ENCODE measurements at regions not wholly inside any gene's neighbourhood (a gene's known extent, or its start where the extent isn't known, plus 50 kb on each side); places are given as distances from the start of the nearest gene placed in this dataset.
A peak's percentile ranks its signal among the peaks of the same experiment; 100 is the strongest.

DNA sequence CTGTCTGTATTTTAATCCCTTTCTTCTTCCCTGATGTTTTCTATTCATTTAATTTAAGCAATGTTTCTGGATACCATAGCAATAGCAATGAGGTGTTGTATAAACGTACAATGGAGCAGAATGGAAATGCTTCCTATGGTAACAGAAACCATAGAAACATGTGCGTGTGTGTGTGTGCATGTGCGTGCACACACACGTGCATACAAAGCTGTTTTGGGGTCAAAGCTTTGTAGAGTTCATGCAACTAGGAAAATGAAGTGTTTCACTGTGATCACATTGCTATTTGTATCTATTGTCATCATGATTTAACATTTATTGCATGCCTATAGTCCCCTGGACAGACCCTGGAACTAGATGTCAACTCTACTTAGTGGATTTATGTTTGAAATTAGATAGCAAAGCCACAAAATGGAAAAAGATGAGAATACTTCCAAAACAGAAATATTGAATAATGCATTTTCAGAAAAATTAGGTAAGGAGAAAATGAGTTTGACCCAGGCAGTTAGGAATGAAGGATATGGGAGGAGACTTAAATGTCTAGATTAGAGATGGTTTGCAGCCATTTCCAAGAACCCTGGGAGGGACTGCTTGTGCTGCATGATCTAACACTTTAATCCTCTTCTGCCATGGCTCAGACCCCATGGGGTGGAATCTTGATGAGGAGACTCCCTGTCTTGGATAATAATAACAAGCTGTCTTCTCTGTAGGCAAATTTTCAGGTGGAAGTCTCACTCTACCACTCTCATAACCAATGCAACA, 124.4 kb downstream of the TRMT11 start:
- no peaks in the 10 kb centered on the region for H3K9me3 ChIP-seq (replicated peaks; ENCODE audit: control insufficient read depth, insufficient read depth, low read depth, low read length)
- no peaks in the 10 kb centered on the region for H3K9me1 ChIP-seq (ENCODE audit: control insufficient read depth, insufficient read depth, low read length)
- peak overlapping the region in 1 of 2 experiments; percentile 2; a peak in 1 of 4 replicates for H3K9ac ChIP-seq (ENCODE audit: insufficient read depth in 1 of 2, low read depth in 2 of 2, low read length in 2 of 2)
- no peaks in the 10 kb centered on the region for H4K20me1 ChIP-seq (replicated peaks; ENCODE audit: control insufficient read depth, insufficient read depth, low read length)
- H3K27me3 ChIP-seq (ENCODE audit: control insufficient read depth in 2 of 2, insufficient read depth in 2 of 2, low read length in 2 of 2), result no peaks in the 10 kb centered on the region
- CTCF ChIA-PET (ENCODE audit: low intra/inter-chr PET ratio), result no interaction called here
- peak overlapping the region; percentile 54; the same call in 1 of the 2 replicates for H3K4me2 ChIP-seq (ENCODE audit: insufficient read depth, low read length)
- intact Hi-C loops (cut with micrococcal nuclease) (loop anchor here (5.0 to 10.0 kb wide), 2 partner anchors 123 to 326 kb away; partner anchors contain the start of gene TRMT11), in situ Hi-C loops (cut with MboI) (no loop called here)
- FAIRE-seq (peak; percentile 86), DNase-seq (ENCODE audit: extremely low read depth in 1 of 4, low spot score in 3 of 4) (peak in 3 of 4 experiments; percentile 14 to 83 (median 74)), ATAC-seq (peak; percentile 73)
- no peak overlapping the region for H3K4me3 ChIP-seq
- no peaks in the 10 kb centered on the region for H3K79me2 ChIP-seq (ENCODE audit: control insufficient read depth, insufficient read depth, low read length)
- peak overlapping the region; percentile 7 for H2AFZ ChIP-seq (ENCODE audit: low read depth, low read length)
- peak overlapping the region; percentile 73 for H3K27ac ChIP-seq (ENCODE audit: extremely low read depth, low read depth, low read length)
- H3K36me3 ChIP-seq (ENCODE audit: control insufficient read depth, insufficient read depth, low read length), result no peaks in the 10 kb centered on the region
- WGBS (ENCODE audit: insufficient coverage, low coverage, missing lambda C conversion rate), result 28% methylated on average over 4 of the region's 4 CpGs
- peaks cover 0 to 45% of the 10 kb centered on the region in 2 experiments; a peak in 4 of 5 replicates for H3K4me1 ChIP-seq (replicated peaks in 1 of 2; ENCODE audit: control insufficient read depth in 2 of 2, insufficient read depth in 2 of 2, low read length in 2 of 2)
- no TSS peak for BruUV-seq (replicated peaks)
- POLR2A ChIA-PET, result no interaction called here
- TF ChIP-seq NFRKB (IDR thresholded peaks at IDR 0.05; ENCODE audit: low read depth), result 0 out of 2 replicates have a peak, but pooled peaks have one; percentile 25
- peak; percentile 18; the same call in 1 of the 2 replicates for TF ChIP-seq EP400 (IDR thresholded peaks at IDR 0.05)
- TF ChIP-seq SRSF3 (IDR thresholded peaks at IDR 0.05; ENCODE audit: insufficient read depth, low read length), result no peak
- peak; percentile 10; the same call in 1 of the 2 replicates for TF ChIP-seq TAL1 (IDR thresholded peaks at IDR 0.05)
- peak; percentile 19; the same call in 1 of the 2 replicates for TF ChIP-seq SOX6 (IDR thresholded peaks at IDR 0.05)
- TF ChIP-seq NFIC (IDR thresholded peaks at IDR 0.05), result 0 out of 2 replicates have a peak, but pooled peaks have one; percentile 6
- peak; percentile 46 for TF ChIP-seq TCF3 (CRISPR knock-in tag; IDR thresholded peaks at IDR 0.05)
- TF ChIP-seq, protein P1, sequence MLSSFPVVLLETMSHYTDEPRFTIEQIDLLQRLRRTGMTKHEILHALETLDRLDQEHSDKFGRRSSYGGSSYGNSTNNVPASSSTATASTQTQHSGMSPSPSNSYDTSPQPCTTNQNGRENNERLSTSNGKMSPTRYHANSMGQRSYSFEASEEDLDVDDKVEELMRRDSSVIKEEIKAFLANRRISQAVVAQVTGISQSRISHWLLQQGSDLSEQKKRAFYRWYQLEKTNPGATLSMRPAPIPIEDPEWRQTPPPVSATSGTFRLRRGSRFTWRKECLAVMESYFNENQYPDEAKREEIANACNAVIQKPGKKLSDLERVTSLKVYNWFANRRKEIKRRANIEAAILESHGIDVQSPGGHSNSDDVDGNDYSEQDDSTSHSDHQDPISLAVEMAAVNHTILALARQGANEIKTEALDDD (IDR thresholded peaks at IDR 0.05), result peak; percentile 71; the same call in 1 of the 2 replicates
- no peak for TF ChIP-seq JUN (IDR thresholded peaks at IDR 0.05; ENCODE audit: borderline replicate concordance, low read depth, low read length)
- no peak for TF ChIP-seq JUN (CRISPR knock-in tag; IDR thresholded peaks at IDR 0.05; ENCODE audit: borderline replicate concordance)
- peak; percentile 71 for TF ChIP-seq SMARCA4 (IDR thresholded peaks at IDR 0.05)
- TF ChIP-seq CBFA2T2 (conservative IDR thresholded peaks at IDR 0.05), result 0 out of 2 replicates have a peak, but pooled peaks have one; percentile 23
- TF ChIP-seq ARID1B (IDR thresholded peaks at IDR 0.05), result peak; percentile 68; the same call in 1 of the 2 replicates
- TF ChIP-seq HMGXB4 (CRISPR knock-in tag; IDR thresholded peaks at IDR 0.05), result no peak
- TF ChIP-seq FOXJ2 (tag; IDR thresholded peaks at IDR 0.05), result 0 out of 2 replicates have a peak, but pooled peaks have one; percentile 48
